H1 (cell line): ENCODE measurements at regions not wholly inside any gene's neighbourhood (a gene's known extent, or its start where the extent isn't known, plus 50 kb on each side); places are given as distances from the start of the nearest gene placed in this dataset.

Experiments
- CTCF ChIA-PET: fragments of 300-600 bp; sonication (Branson Sonifier 250); formaldehyde crosslinking; loops from one replicate; lab custom pipeline; 2021; ENCODE audit not compliant: partially characterized antibody; lab: Charles Lee
- POLR2A ChIA-PET: fragments of 300-600 bp; sonication (Branson Sonifier 250); formaldehyde crosslinking; loops from one replicate; lab custom pipeline; 2021; ENCODE audit warnings: inconsistent platforms; ENCODE audit not compliant: partially characterized antibody; lab: Charles Lee
- DNase-seq, 2 experiments: peaks; one replicate each; pipeline versions ENCODE4 v3.0.0 to v3.0.0-alpha.2; 2010 to 2022; ENCODE audit warnings: low spot score in 2 of 2, low read depth in 1 of 2, mixed read lengths in 1 of 2
- FAIRE-seq: peaks from 2 replicates; lab custom pipeline; 2011; peaks lifted over from hg19 to GRCh38; lab: Jason Lieb, UNC
- H2AFZ ChIP-seq: 2 replicates; pipeline ENCODE4 v1.8.1; 2012; ENCODE audit warnings: low read length, inconsistent platforms
- H2AK5ac ChIP-seq: 2 replicates; pipeline ENCODE4 v1.6.1; 2013; ENCODE audit warnings: low read depth, low read length
- H2BK120ac ChIP-seq: replicated peaks from 2 replicates; pipeline ENCODE3; 2013; ENCODE audit warnings: low read depth, low read length, inconsistent platforms
- H2BK12ac ChIP-seq: 2 replicates; pipeline ENCODE4 v1.6.1; 2013; ENCODE audit warnings: low read depth, low read length
- H2BK15ac ChIP-seq: 2 replicates; pipeline ENCODE4 v1.6.1; 2013; ENCODE audit warnings: low read length
- H2BK20ac ChIP-seq: 2 replicates; pipeline ENCODE4 v1.6.1; 2013; ENCODE audit warnings: low read length
- H2BK5ac ChIP-seq: 2 replicates; pipeline ENCODE4 v1.6.1; 2013; ENCODE audit warnings: low read depth, low read length
- H3K14ac ChIP-seq: 2 replicates; pipeline ENCODE4 v1.6.1; 2013; ENCODE audit warnings: inconsistent platforms; ENCODE audit not compliant: insufficient read length
- H3K18ac ChIP-seq: 2 replicates; pipeline ENCODE4 v1.6.1; 2013; ENCODE audit warnings: low read length; ENCODE audit errors: extremely low read depth
- H3K23ac ChIP-seq: 2 replicates; pipeline ENCODE4 v1.6.1; 2013; ENCODE audit warnings: inconsistent platforms; ENCODE audit not compliant: insufficient read length
- H3K23me2 ChIP-seq: 2 replicates; pipeline ENCODE4 v1.6.1; 2013; ENCODE audit warnings: low read depth, low read length
- H3K27ac ChIP-seq: 2 replicates; pipeline ENCODE4 v1.6.1; 2011; ENCODE audit warnings: low read depth, low read length, inconsistent platforms
- H3K27me3 ChIP-seq, 4 experiments: replicated peaks in 1 of 4; 1 replicate in 1 of 4; 2 replicates in 3 of 4; pipeline versions ENCODE4 v1.6.1 to v1.8.1; 2011 to 2013; ENCODE audit warnings: low read length in 3 of 4, mild to moderate bottlenecking in 3 of 4, inconsistent platforms in 2 of 4, mixed read lengths in 2 of 4, moderate library complexity in 1 of 4; ENCODE audit not compliant: control insufficient read depth in 3 of 4, insufficient read depth in 3 of 4; ENCODE audit errors: extremely low read depth in 1 of 4
- H3K36me3 ChIP-seq, 4 experiments: 2 replicates each; pipeline versions ENCODE4 v1.6.1 to v1.8.1; 2011 to 2013; ENCODE audit warnings: mild to moderate bottlenecking in 4 of 4, low read length in 3 of 4, moderate library complexity in 2 of 4, control low read depth in 1 of 4, inconsistent platforms in 1 of 4; ENCODE audit not compliant: insufficient read depth in 4 of 4, control insufficient read depth in 2 of 4
- H3K4ac ChIP-seq: replicated peaks from 2 replicates; pipeline ENCODE3; 2013; ENCODE audit warnings: low read length, low read depth, mixed read lengths, inconsistent platforms; ENCODE audit not compliant: insufficient read length
- H3K4me1 ChIP-seq, 4 experiments: replicated peaks in 1 of 4; 1 replicate in 1 of 4; 2 replicates in 3 of 4; pipeline versions ENCODE4 v1.6.1 to v1.8.1; 2011 to 2013; ENCODE audit warnings: low read length in 3 of 4, inconsistent platforms in 2 of 4, mixed read lengths in 1 of 4; ENCODE audit not compliant: insufficient read depth in 4 of 4, control insufficient read depth in 3 of 4
- H3K4me2 ChIP-seq, 2 experiments: 2 replicates each; pipeline versions ENCODE4 v1.6.1 to v1.8.1; 2011 to 2013; ENCODE audit warnings: low read depth in 2 of 2, low read length in 2 of 2, control low read depth in 1 of 2, inconsistent platforms in 1 of 2, mild to moderate bottlenecking in 1 of 2; ENCODE audit not compliant: insufficient read depth in 1 of 2
- H3K4me3 ChIP-seq, 4 experiments: fragments of 200-600, 300-600 bp in 1 of 4; sonication (generic), shearing (Covaris generic), sonication (Bioruptor Twin) in 1 of 4; 2 replicates each; pipeline versions ENCODE4 v1.5.1 to v1.8.1; 2011 to 2016; ENCODE audit warnings: low read length in 4 of 4, low read depth in 3 of 4, control low read depth in 2 of 4, inconsistent platforms in 2 of 4, mild to moderate bottlenecking in 2 of 4, mixed read lengths in 1 of 4, moderate library complexity in 1 of 4; ENCODE audit not compliant: insufficient read depth in 2 of 4; ENCODE audit errors: extremely low read depth in 1 of 4
- H3K56ac ChIP-seq: replicated peaks from 2 replicates; pipeline ENCODE3; 2013; ENCODE audit warnings: low read depth, mild to moderate bottlenecking, mixed read lengths, low read length, inconsistent platforms; ENCODE audit not compliant: insufficient read length
- H3K79me1 ChIP-seq: 2 replicates; pipeline ENCODE4 v1.6.1; 2013; ENCODE audit warnings: low read depth, low read length, control low read depth
- H3K79me2 ChIP-seq, 2 experiments: 2 replicates each; pipeline versions ENCODE4 v1.6.1 to v1.8.1; 2012 to 2013; ENCODE audit warnings: low read length in 2 of 2, mild to moderate bottlenecking in 2 of 2, inconsistent platforms in 1 of 2; ENCODE audit not compliant: insufficient read depth in 2 of 2, control insufficient read depth in 1 of 2
- H3K9ac ChIP-seq, 4 experiments: replicated peaks in 1 of 4; 1 replicate in 1 of 4; 2 replicates in 3 of 4; pipeline versions ENCODE4 v1.6.1 to v1.8.1; 2011 to 2013; ENCODE audit warnings: low read depth in 3 of 4, low read length in 3 of 4, control low read depth in 2 of 4, mild to moderate bottlenecking in 2 of 4, moderate library complexity in 2 of 4, inconsistent platforms in 1 of 4; ENCODE audit errors: extremely low read depth in 1 of 4
- H3K9me3 ChIP-seq, 2 experiments: 2 replicates each; pipeline versions ENCODE4 v1.6.1 to v1.8.1; 2012 to 2013; ENCODE audit warnings: mild to moderate bottlenecking in 2 of 2, moderate library complexity in 2 of 2, control low read depth in 1 of 2, inconsistent platforms in 1 of 2, low read depth in 1 of 2, low read length in 1 of 2, mixed read lengths in 1 of 2; ENCODE audit not compliant: insufficient read depth in 2 of 2
- H4K20me1 ChIP-seq, 2 experiments: replicated peaks in 1 of 2; 2 replicates each; pipeline versions ENCODE3 to v1.8.1; 2011 to 2013; ENCODE audit warnings: inconsistent platforms in 2 of 2, low read length in 2 of 2, mild to moderate bottlenecking in 1 of 2; ENCODE audit not compliant: insufficient read depth in 2 of 2, control insufficient read depth in 1 of 2
- H4K5ac ChIP-seq: 2 replicates; pipeline ENCODE4 v1.6.1; 2013; ENCODE audit warnings: low read length, low read depth, mixed read lengths, inconsistent platforms; ENCODE audit not compliant: insufficient read length
- H4K8ac ChIP-seq: 2 replicates; pipeline ENCODE4 v1.8.0; 2013; ENCODE audit warnings: mild to moderate bottlenecking, moderate library complexity, low read length, inconsistent platforms; ENCODE audit not compliant: insufficient read depth; ENCODE audit errors: extremely low read depth
- H4K91ac ChIP-seq: replicated peaks from 2 replicates; pipeline ENCODE3; 2013; ENCODE audit warnings: low read length, mixed read lengths, inconsistent platforms; ENCODE audit not compliant: insufficient read length
- GTF2F1 ChIP-seq: IDR thresholded peaks from 2 replicates; pipeline ENCODE4 v1.6.1; 2012; ENCODE audit warnings: low read depth, low read length, improper control_type of control experiment, borderline replicate concordance
- SP1 ChIP-seq: IDR thresholded peaks from 2 replicates; pipeline ENCODE4 v1.6.1; 2011; ENCODE audit warnings: low read depth, low read length
- SRF ChIP-seq: IDR thresholded peaks from 2 replicates; pipeline ENCODE4 v1.6.1; 2011; ENCODE audit warnings: mild to moderate bottlenecking, low read depth, low read length, moderate library complexity
- ZNF274 ChIP-seq: IDR thresholded peaks from 2 replicates; pipeline ENCODE4 v1.7.0; 2012; ENCODE audit warnings: low read length, borderline replicate concordance; ENCODE audit errors: extremely low read depth
- WGBS, 2 experiments: shearing (Covaris generic) in 1 of 2; methylation state at CpG; one replicate each; pipeline versions ENCODE4 v1.1.6 to v1.1.7; 2013 to 2015; ENCODE audit warnings: low lambda C conversion rate in 2 of 2, mixed read lengths in 2 of 2, inconsistent platforms in 1 of 2, low coverage in 1 of 2, missing lambda C conversion rate in 1 of 2; ENCODE audit not compliant: insufficient replicate concordance in 2 of 2, insufficient coverage in 1 of 2, insufficient read length in 1 of 2; ENCODE audit errors: extremely low coverage in 1 of 2, missing lambda C conversion rate in 1 of 2; 5-methylcytosine and 5-hydroxymethylcytosine counted together

GRCh38 chr6:112575309-112575834 lies 228.2 kb downstream of the RFPL4B start:
- Histone ChIP-seq H2BK20ac (no peak overlapping the region), H3K9ac (no peak overlapping the region), H2BK5ac (no peak overlapping the region), H4K5ac (no peak overlapping the region), H3K23me2 (no peaks in the 10 kb centered on the region), H4K20me1 (no peaks in the 10 kb centered on the region), H3K4me3 (no peak overlapping the region), H2AK5ac (no peak overlapping the region), H4K91ac (no peak overlapping the region), H3K79me2 (no peaks in the 10 kb centered on the region), H3K27ac (no peak overlapping the region), H3K18ac (no peak overlapping the region), H2BK15ac (no peak overlapping the region), H2BK120ac (no peak overlapping the region), H3K4me2 (no peak overlapping the region), H3K9me3 (no peaks in the 10 kb centered on the region), H3K27me3 (no peaks in the 10 kb centered on the region), H3K4me1 (no peaks in the 10 kb centered on the region), H3K56ac (no peak overlapping the region), H3K79me1 (no peaks in the 10 kb centered on the region), H2BK12ac (no peak overlapping the region), H3K36me3 (no peaks in the 10 kb centered on the region), H3K23ac (no peak overlapping the region), H3K14ac (no peak overlapping the region), H4K8ac (no peak overlapping the region), H2AFZ (no peak overlapping the region), H3K4ac (no peak overlapping the region)
- DNase-seq (no peak), FAIRE-seq (no peak)
- 85% methylated on average over 3 of the region's 3 CpGs; no CpG with 5 or more reads in 1 of the 2 experiments for WGBS, 2 experiments
- ChIA-PET POLR2A (no interaction called here), CTCF (interaction anchor here (0.6 to 0.7 kb wide), 2 partner anchors 16 to 395 kb away, joined by 3 read pairs; no protein-coding TSS in a partner anchor)
- TF ChIP-seq ZNF274 (no peak), SP1 (no peak), GTF2F1 (no peak), SRF (no peak)
